Endodermal cell (in vitro differentiated cells): ENCODE measurements at regions not wholly inside any gene's neighbourhood (a gene's known extent, or its start where the extent isn't known, plus 50 kb on each side); places are given as distances from the start of the nearest gene placed in this dataset.

Source experiments
- DNase-seq: peaks from one replicate; pipeline ENCODE4 v3.0.0-alpha.2; 2017
- H3K27ac ChIP-seq: 2 replicates; pipeline ENCODE4 v1.5.1; 2013; ENCODE audit warnings: mild to moderate bottlenecking, low read depth, low read length, moderate library complexity
- H3K27me3 ChIP-seq: 2 replicates; pipeline ENCODE4 v1.6.1; 2013; ENCODE audit warnings: mild to moderate bottlenecking, low read length, moderate library complexity; ENCODE audit not compliant: insufficient read depth, control insufficient read depth, poor library complexity, severe bottlenecking
- H3K36me3 ChIP-seq: 2 replicates; pipeline ENCODE4 v1.7.0; 2013; ENCODE audit warnings: mild to moderate bottlenecking, low read length, moderate library complexity; ENCODE audit not compliant: control insufficient read depth, insufficient read depth
- H3K4me1 ChIP-seq: one replicate; pipeline ENCODE4 v1.7.0; 2013; ENCODE audit warnings: low read length; ENCODE audit not compliant: control insufficient read depth, insufficient read depth
- H3K4me3 ChIP-seq: 2 replicates; pipeline ENCODE4 v1.5.1; 2013; ENCODE audit warnings: mild to moderate bottlenecking, low read length, moderate library complexity
- H3K9ac ChIP-seq: 2 replicates; pipeline ENCODE4 v1.6.1; 2013; ENCODE audit warnings: mild to moderate bottlenecking, low read length, moderate library complexity; ENCODE audit not compliant: poor library complexity, severe bottlenecking; ENCODE audit errors: extremely low read depth
- H3K9me3 ChIP-seq: 2 replicates; pipeline ENCODE4 v1.6.1; 2013; ENCODE audit warnings: mild to moderate bottlenecking, low read length, moderate library complexity; ENCODE audit not compliant: control insufficient read depth
- H3K27ac Mint-ChIP-seq: 2 replicates; pipeline ENCODE4 v1.8.0; 2020; ENCODE audit warnings: mixed read lengths
- H3K27me3 Mint-ChIP-seq: 2 replicates; pipeline ENCODE4 v1.8.0; 2021; ENCODE audit warnings: mild to moderate bottlenecking, mixed read lengths; ENCODE audit not compliant: insufficient read depth
- H3K36me3 Mint-ChIP-seq: 2 replicates; pipeline ENCODE4 v1.8.0; 2020; ENCODE audit warnings: low read depth, mixed read lengths
- H3K4me1 Mint-ChIP-seq: 2 replicates; pipeline ENCODE4 v1.8.0; 2020; ENCODE audit warnings: mixed read lengths
- H3K4me3 Mint-ChIP-seq: 2 replicates; pipeline ENCODE4 v1.8.0; 2020; ENCODE audit warnings: mild to moderate bottlenecking, moderate library complexity, mixed read lengths
- H3K9me3 Mint-ChIP-seq: 2 replicates; pipeline ENCODE4 v1.8.0; 2020; ENCODE audit warnings: mild to moderate bottlenecking, mixed read lengths
- CTCF ChIP-seq: fragments of 200-600 bp; sonication (generic); conservative IDR thresholded peaks from 2 replicates; pipeline ENCODE4 v1.5.0; 2021; ENCODE audit warnings: antibody characterized with exemption, mild to moderate bottlenecking
- WGBS, 2 experiments: methylation state at CpG; one replicate each; pipeline versions ENCODE4 v1.1.5 to v1.1.7; 2013; ENCODE audit warnings: missing lambda C conversion rate in 2 of 2, mixed read lengths in 1 of 2; ENCODE audit not compliant: insufficient coverage in 1 of 2, insufficient read length in 1 of 2; 5-methylcytosine and 5-hydroxymethylcytosine counted together

GRCh38 chr2:129462349-129462748, 517.1 kb upstream of the RAB6C start:
- Histone ChIP-seq H3K27ac (no peak overlapping the region), H3K4me1 (no peaks in the 10 kb centered on the region), H3K27me3 (no peaks in the 10 kb centered on the region), H3K9me3 (no peaks in the 10 kb centered on the region), H3K9ac (no peak overlapping the region), H3K36me3 (no peaks in the 10 kb centered on the region), H3K4me3 (no peak overlapping the region)
- no peaks in the 10 kb centered on the region for H3K9me3 Mint-ChIP-seq
- H3K36me3 Mint-ChIP-seq: no peaks in the 10 kb centered on the region
- no peak for TF ChIP-seq CTCF
- H3K27me3 Mint-ChIP-seq: no peaks in the 10 kb centered on the region
- WGBS, 2 experiments: 76 to 80% methylated on average over 2 to 3 of the region's 3 CpGs
- H3K27ac Mint-ChIP-seq: no peak overlapping the region
- DNase-seq: no peak
- H3K4me1 Mint-ChIP-seq: no peaks in the 10 kb centered on the region
- H3K4me3 Mint-ChIP-seq: no peak overlapping the region

- H3K36me3 Mint-ChIP-seq: no peaks in the 10 kb centered on the region
- Histone ChIP-seq H3K36me3 (no peaks in the 10 kb centered on the region), H3K9ac (no peak overlapping the region), H3K9me3 (no peaks in the 10 kb centered on the region), H3K27me3 (no peaks in the 10 kb centered on the region), H3K27ac (no peak overlapping the region), H3K4me1 (no peaks in the 10 kb centered on the region), H3K4me3 (no peak overlapping the region)
- H3K27ac Mint-ChIP-seq: no peak overlapping the region
- 84 to 89% methylated on average over 3 to 4 of the region's 4 CpGs for WGBS, 2 experiments
- no peaks in the 10 kb centered on the region for H3K9me3 Mint-ChIP-seq
- TF ChIP-seq CTCF: no peak
- DNase-seq: no peak
- H3K4me3 Mint-ChIP-seq: no peak overlapping the region
- no peaks in the 10 kb centered on the region for H3K27me3 Mint-ChIP-seq
- H3K4me1 Mint-ChIP-seq: no peaks in the 10 kb centered on the region
Observed at GRCh38 chr2:129462967-129463366, 516.5 kb upstream of the RAB6C start.

- Histone ChIP-seq H3K9ac (no peak overlapping the region), H3K27me3 (no peaks in the 10 kb centered on the region)
- no peak for DNase-seq
Observed at GRCh38 chr2:129464036-129464435, 515.4 kb upstream of the RAB6C start.

More at GRCh38 chr2:129464036-129464435, 515.4 kb upstream of the RAB6C start:
- H3K4me3 ChIP-seq: no peak overlapping the region
- H3K4me1 ChIP-seq: no peaks in the 10 kb centered on the region
- H3K27ac Mint-ChIP-seq: no peak overlapping the region
- peaks cover under 1% of the 10 kb centered on the region for H3K27me3 Mint-ChIP-seq
- no peaks in the 10 kb centered on the region for H3K36me3 ChIP-seq
- TF ChIP-seq CTCF: no peak
- H3K27ac ChIP-seq: no peak overlapping the region
- H3K9me3 ChIP-seq: no peaks in the 10 kb centered on the region
- no peaks in the 10 kb centered on the region for H3K36me3 Mint-ChIP-seq
- H3K9me3 Mint-ChIP-seq: no peaks in the 10 kb centered on the region
- WGBS, 2 experiments: 97 to 100% methylated on average over 3 to 4 of the region's 4 CpGs
- H3K4me3 Mint-ChIP-seq: no peak overlapping the region
- no peaks in the 10 kb centered on the region for H3K4me1 Mint-ChIP-seq
